Gastroesophageal sphincter (tissue), 4 donors: ENCODE measurements at regions not wholly inside any gene's neighbourhood (a gene's known extent, or its start where the extent isn't known, plus 50 kb on each side); places are given as distances from the start of the nearest gene placed in this dataset.

Experiments used
- ATAC-seq: fragments of 150-250 bp; one replicate; pipeline ENCODE4 v1.9.1; 2016; ENCODE audit warnings: mild to moderate bottlenecking, moderate library complexity
- H3K27ac ChIP-seq, 4 donors: fragments of 200-600 bp; sonication (generic) in 3 of 4; 1 replicate in 3 of 4; 2 replicates in 1 of 4; pipeline ENCODE4 v1.5.1; 2016 to 2019
- H3K27me3 ChIP-seq: fragments of 200-600 bp; sonication (generic); one replicate; pipeline ENCODE4 v1.5.1; 2019
- H3K36me3 ChIP-seq, 2 donors: fragments of 200-600 bp; sonication (generic); one replicate each; pipeline ENCODE4 v1.5.1; 2019; ENCODE audit warnings: control low read depth in 1 of 2
- H3K4me1 ChIP-seq, 3 donors: fragments of 200-600 bp; sonication (generic); 1 replicate in 2 of 3; 2 replicates in 1 of 3; pipeline ENCODE4 v1.5.1; 2016 to 2019; ENCODE audit warnings: control low read depth in 2 of 3
- H3K4me3 ChIP-seq, 2 donors: fragments of 200-600 bp; sonication (generic); one replicate each; pipeline ENCODE4 v1.5.1; 2019; ENCODE audit warnings: mild to moderate bottlenecking in 1 of 2, moderate library complexity in 1 of 2
- H3K9me3 ChIP-seq, 3 donors: fragments of 200-600 bp; sonication (generic); one replicate each; pipeline ENCODE4 v1.5.1; 2017 to 2019; ENCODE audit warnings: control low read depth in 2 of 3
- CTCF ChIP-seq, 4 experiments: fragments of 200-600 bp in 2 of 4; fragments of 450-650 bp in 2 of 4; sonication (generic) in 1 of 4; IDR thresholded peaks; one replicate each; pipeline ENCODE4 v1.5.1; 2017 to 2019; ENCODE audit warnings: antibody characterized with exemption in 4 of 4, mild to moderate bottlenecking in 2 of 4, moderate library complexity in 2 of 4
- EP300 ChIP-seq: sonication (generic); formaldehyde crosslinking; IDR thresholded peaks from one replicate; pipeline ENCODE4 v1.6.1; 2017; ENCODE audit warnings: antibody characterized with exemption, mild to moderate bottlenecking
- POLR2A ChIP-seq, 2 donors: fragments of 450-650 bp; IDR thresholded peaks; one replicate each; pipeline ENCODE4 v1.6.1; 2017; ENCODE audit warnings: antibody characterized with exemption in 2 of 2, mild to moderate bottlenecking in 2 of 2, moderate library complexity in 1 of 2
- POLR2AphosphoS5 ChIP-seq: sonication (generic); formaldehyde crosslinking; IDR thresholded peaks from one replicate; pipeline ENCODE4 v1.6.1; 2017; ENCODE audit warnings: antibody characterized with exemption
- WGBS, 2 donors: methylation state at CpG; one replicate each; pipeline ENCODE4 v1.1.5; 2018; ENCODE audit warnings: low coverage in 1 of 2; 5-methylcytosine and 5-hydroxymethylcytosine counted together

GRCh38 chr6:20327141-20327540 is 74.5 kb upstream of the E2F3 start:
- no peak overlapping the region for H3K27ac ChIP-seq
- 96% methylated on average over 7 of the region's 7 CpGs for WGBS, 2 donors
- H3K36me3 ChIP-seq: no peaks in the 10 kb centered on the region
- TF ChIP-seq POLR2A (IDR thresholded peaks at IDR 0.05): no peak
- TF ChIP-seq EP300: no peak
- TF ChIP-seq CTCF (IDR thresholded peaks at IDR 0.05): no peak
- no peak for TF ChIP-seq POLR2AphosphoS5
- H3K9me3 ChIP-seq: no peaks in the 10 kb centered on the region
- no peaks in the 10 kb centered on the region for H3K4me1 ChIP-seq
- ATAC-seq: no peak
- H3K4me3 ChIP-seq: no peak overlapping the region
- peaks cover 20% of the 10 kb centered on the region for H3K27me3 ChIP-seq

- peaks cover 26% of the 10 kb centered on the region for H3K27me3 ChIP-seq
- TF ChIP-seq POLR2AphosphoS5: no peak
- TF ChIP-seq EP300: no peak
- no peak for TF ChIP-seq POLR2A (IDR thresholded peaks at IDR 0.05)
- TF ChIP-seq CTCF (IDR thresholded peaks at IDR 0.05): no peak
- no peak overlapping the region for H3K4me3 ChIP-seq
- no peak for ATAC-seq
- no peak overlapping the region for H3K27ac ChIP-seq
- 82 to 92% methylated on average over 4 to 5 of the region's 5 CpGs for WGBS, 2 donors
- no peaks in the 10 kb centered on the region for H3K36me3 ChIP-seq
- no peaks in the 10 kb centered on the region for H3K4me1 ChIP-seq
- H3K9me3 ChIP-seq: no peaks in the 10 kb centered on the region
Measured at GRCh38 chr6:20328266-20328923, 73.3 kb upstream of the E2F3 start.

- no peaks in the 10 kb centered on the region for H3K4me1 ChIP-seq
- 26 to 100% methylated on average over 1 to 3 of the region's 3 CpGs for WGBS, 2 donors
Measured at GRCh38 chr6:20328924-20329300, 72.8 kb upstream of the E2F3 start.

GRCh38 chr6:20331042-20331441 is 70.6 kb upstream of the E2F3 start:
- no peak overlapping the region for H3K4me3 ChIP-seq
- H3K9me3 ChIP-seq: no peaks in the 10 kb centered on the region
- no peaks in the 10 kb centered on the region for H3K4me1 ChIP-seq
- 40% methylated on average over 3 of the region's 3 CpGs; no CpG with 5 or more reads in 1 of the 2 donors for WGBS, 2 donors
- no peaks in the 10 kb centered on the region for H3K36me3 ChIP-seq
- no peak for ATAC-seq
- peaks cover 39% of the 10 kb centered on the region for H3K27me3 ChIP-seq
- TF ChIP-seq EP300 (no peak), POLR2AphosphoS5 (no peak), POLR2A (IDR thresholded peaks at IDR 0.05) (no peak), CTCF (IDR thresholded peaks at IDR 0.05) (no peak)
- no peak overlapping the region for H3K27ac ChIP-seq

More at GRCh38 chr6:20328924-20329300, 72.8 kb upstream of the E2F3 start:
- Histone ChIP-seq H3K27ac (no peak overlapping the region), H3K9me3 (no peaks in the 10 kb centered on the region), H3K4me3 (no peak overlapping the region), H3K36me3 (no peaks in the 10 kb centered on the region), H3K27me3 (peaks cover 32% of the 10 kb centered on the region)
- no peak for ATAC-seq
- TF ChIP-seq POLR2A (IDR thresholded peaks at IDR 0.05) (no peak), CTCF (IDR thresholded peaks at IDR 0.05) (no peak), EP300 (no peak), POLR2AphosphoS5 (no peak)

- ATAC-seq: no peak
- TF ChIP-seq EP300: no peak
- no peak for TF ChIP-seq POLR2A (IDR thresholded peaks at IDR 0.05)
- no peak for TF ChIP-seq CTCF (IDR thresholded peaks at IDR 0.05)
- TF ChIP-seq POLR2AphosphoS5: no peak
Measured at GRCh38 chr6:20331625-20332024, 70.1 kb upstream of the E2F3 start.

More at GRCh38 chr6:20331625-20332024, 70.1 kb upstream of the E2F3 start:
- no peak overlapping the region for H3K27ac ChIP-seq
- 75 to 82% methylated on average over 3 to 5 of the region's 5 CpGs for WGBS, 2 donors
- peaks cover 39% of the 10 kb centered on the region for H3K27me3 ChIP-seq
- H3K36me3 ChIP-seq: no peaks in the 10 kb centered on the region
- H3K4me1 ChIP-seq: no peaks in the 10 kb centered on the region
- no peaks in the 10 kb centered on the region for H3K9me3 ChIP-seq
- no peak overlapping the region for H3K4me3 ChIP-seq
